HPDE6-E6E7 (cell line): ENCODE measurements at regions not wholly inside any gene's neighbourhood (a gene's known extent, or its start where the extent isn't known, plus 50 kb on each side); places are given as distances from the start of the nearest gene placed in this dataset.

Experiments used
- DNase-seq: peaks from one replicate; pipeline ENCODE4 v3.0.0; 2011; ENCODE audit warnings: missing footprints; ENCODE audit errors: extremely low spot score

- no peak for DNase-seq
Observed at GRCh38 chr9:90296539-90296938, 346.1 kb downstream of the DIRAS2 start.

- no peak for DNase-seq
Observed at GRCh38 chr9:90299968-90300367, 342.7 kb downstream of the DIRAS2 start.

- no peak for DNase-seq
Observed at GRCh38 chr9:90300611-90301276, 341.9 kb downstream of the DIRAS2 start.

- peak; percentile 74 for DNase-seq
Observed at GRCh38 chr9:90301277-90301653, 341.4 kb downstream of the DIRAS2 start.

GRCh38 chr9:90303655-90304054 lies 339.0 kb downstream of the DIRAS2 start:
- no peak for DNase-seq

GRCh38 chr9:90306158-90306557 lies 336.5 kb downstream of the DIRAS2 start:
- no peak for DNase-seq

- no peak for DNase-seq
Observed at GRCh38 chr9:90307167-90307833, 335.3 kb downstream of the DIRAS2 start.

GRCh38 chr9:90307891-90308290 lies 334.7 kb downstream of the DIRAS2 start:
- DNase-seq = no peak

GRCh38 chr9:90308691-90309090 lies 333.9 kb downstream of the DIRAS2 start:
- no peak for DNase-seq

- no peak for DNase-seq
Observed at GRCh38 chr9:90309809-90310520, 332.7 kb downstream of the DIRAS2 start.

- DNase-seq = no peak
Observed at GRCh38 chr9:90310521-90310876, 332.1 kb downstream of the DIRAS2 start.

- DNase-seq = no peak
Observed at GRCh38 chr9:90311811-90312210, 330.8 kb downstream of the DIRAS2 start.

- DNase-seq = no peak
Observed at GRCh38 chr9:90322296-90322695, 320.3 kb downstream of the DIRAS2 start.

- DNase-seq = no peak
Observed at GRCh38 chr9:90325913-90326653, 316.5 kb downstream of the DIRAS2 start.

GRCh38 chr9:90330231-90330630 lies 312.4 kb downstream of the DIRAS2 start:
- no peak for DNase-seq

- no peak for DNase-seq
Observed at GRCh38 chr9:90331826-90332575, 310.6 kb downstream of the DIRAS2 start.

- DNase-seq = no peak
Observed at GRCh38 chr9:90333226-90333625, 309.4 kb downstream of the DIRAS2 start.

- DNase-seq = no peak
Observed at GRCh38 chr9:90340421-90340820, 302.2 kb downstream of the DIRAS2 start.

- no peak for DNase-seq
Observed at GRCh38 chr9:90342607-90343006, 300.0 kb downstream of the DIRAS2 start.

- DNase-seq = no peak
Observed at GRCh38 chr9:90343366-90343765, 299.3 kb downstream of the DIRAS2 start.

GRCh38 chr9:90343991-90344390 lies 298.6 kb downstream of the DIRAS2 start:
- DNase-seq = peak; percentile 3

GRCh38 chr9:90365666-90366065 lies 277.0 kb downstream of the DIRAS2 start:
- no peak for DNase-seq
